Stimulated activated CD4-positive, alpha-beta T cell treated with anti-CD3 and anti-CD28 coated beads, Interleukin-12 subunit alpha, Interleukin-12 subunit beta, amount 100 ng/mL, for 24 hours (primary cell): ENCODE measurements at regions not wholly inside any gene's neighbourhood (a gene's known extent, or its start where the extent isn't known, plus 50 kb on each side); places are given as distances from the start of the nearest gene placed in this dataset.
A peak's percentile ranks its signal among the peaks of the same experiment; 100 is the strongest.
"Not testable (repeated sequence)": the region's sequence is repeated elsewhere in the genome, so short reads cannot be mapped to it uniquely, and the experiment has no call there.

ENCODE experiments used
- DNase-seq, 2 experiments: peaks; one replicate each; pipeline ENCODE4 v3.0.0-alpha.2; 2020; ENCODE audit warnings: low read depth in 2 of 2

DNA sequence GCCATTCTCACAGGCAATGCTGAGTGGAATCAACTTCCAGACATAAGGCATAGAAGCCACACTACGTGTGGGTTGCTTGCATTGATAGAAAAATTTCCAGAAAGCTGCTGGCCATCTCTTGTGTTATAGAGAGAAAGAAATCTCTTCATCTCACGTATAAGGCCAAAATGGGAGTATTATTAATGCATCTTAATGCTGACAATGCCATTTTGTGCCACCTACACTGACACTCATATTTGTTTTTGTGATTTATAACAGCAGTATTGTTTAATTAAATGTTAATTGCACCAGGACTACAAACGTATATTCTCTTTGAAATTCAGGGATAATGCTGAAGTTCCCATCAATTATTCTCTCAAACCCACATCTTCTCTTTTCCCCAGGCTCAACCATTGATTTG, 56.1 kb upstream of the TMEM132D start:
- no peak for DNase-seq

DNA sequence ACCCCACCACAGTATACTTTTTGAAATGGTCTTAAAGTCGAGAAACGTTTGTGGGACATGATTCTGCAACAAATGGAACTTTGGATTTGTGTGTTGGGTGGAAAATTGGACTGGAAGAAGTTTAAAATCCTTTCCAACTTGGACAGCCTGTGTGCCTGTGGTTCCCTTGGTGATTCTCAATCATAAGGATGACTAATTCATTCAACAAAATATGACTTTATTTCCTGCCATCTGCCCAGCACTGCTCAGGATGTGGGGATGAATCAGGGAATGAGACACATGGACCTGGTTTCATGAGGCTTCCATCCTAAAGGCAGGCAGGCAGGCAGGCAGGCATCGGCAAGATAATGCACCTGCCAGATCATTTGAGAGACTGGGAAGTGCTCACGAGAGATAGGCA, 57.3 kb upstream of the TMEM132D start:
- no peak for DNase-seq

- no peak for DNase-seq
Measured at GRCh38 chr12:129961856-129962255, 58.0 kb upstream of the TMEM132D start.

GRCh38 chr12:129964300-129964699, 60.5 kb upstream of the TMEM132D start:
- DNase-seq, result no peak

DNA sequence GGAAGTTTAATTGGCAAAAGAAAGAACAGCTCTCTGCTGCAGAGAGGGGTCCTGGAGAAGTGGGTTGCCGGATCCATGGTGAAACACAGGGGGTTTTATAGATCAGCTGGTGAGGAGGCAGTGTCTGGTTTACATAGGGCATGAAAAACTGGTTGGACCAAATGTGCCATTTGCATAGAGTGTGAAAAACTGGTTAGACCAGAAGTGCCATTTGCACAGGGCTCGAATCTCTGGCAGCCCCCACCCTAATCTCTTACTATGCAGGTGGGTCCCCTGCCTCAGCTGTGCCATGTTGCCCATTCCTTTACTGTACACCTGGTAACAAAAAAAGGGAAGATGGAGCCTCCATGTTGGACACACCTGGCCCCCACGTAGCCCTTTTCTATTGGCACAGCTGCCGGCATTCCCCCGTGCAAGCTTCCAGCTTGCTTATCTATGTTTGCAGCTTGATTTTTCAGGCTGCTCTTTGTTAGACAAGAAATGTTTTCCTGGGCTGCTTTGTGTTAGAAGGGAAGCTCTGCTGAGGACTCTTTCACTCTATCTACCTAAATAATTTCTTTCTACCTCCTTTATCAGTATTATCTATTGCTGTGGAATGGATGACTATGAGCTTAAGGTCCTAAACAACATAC, 61.1 kb upstream of the TMEM132D start:
- DNase-seq, result no peak

DNA sequence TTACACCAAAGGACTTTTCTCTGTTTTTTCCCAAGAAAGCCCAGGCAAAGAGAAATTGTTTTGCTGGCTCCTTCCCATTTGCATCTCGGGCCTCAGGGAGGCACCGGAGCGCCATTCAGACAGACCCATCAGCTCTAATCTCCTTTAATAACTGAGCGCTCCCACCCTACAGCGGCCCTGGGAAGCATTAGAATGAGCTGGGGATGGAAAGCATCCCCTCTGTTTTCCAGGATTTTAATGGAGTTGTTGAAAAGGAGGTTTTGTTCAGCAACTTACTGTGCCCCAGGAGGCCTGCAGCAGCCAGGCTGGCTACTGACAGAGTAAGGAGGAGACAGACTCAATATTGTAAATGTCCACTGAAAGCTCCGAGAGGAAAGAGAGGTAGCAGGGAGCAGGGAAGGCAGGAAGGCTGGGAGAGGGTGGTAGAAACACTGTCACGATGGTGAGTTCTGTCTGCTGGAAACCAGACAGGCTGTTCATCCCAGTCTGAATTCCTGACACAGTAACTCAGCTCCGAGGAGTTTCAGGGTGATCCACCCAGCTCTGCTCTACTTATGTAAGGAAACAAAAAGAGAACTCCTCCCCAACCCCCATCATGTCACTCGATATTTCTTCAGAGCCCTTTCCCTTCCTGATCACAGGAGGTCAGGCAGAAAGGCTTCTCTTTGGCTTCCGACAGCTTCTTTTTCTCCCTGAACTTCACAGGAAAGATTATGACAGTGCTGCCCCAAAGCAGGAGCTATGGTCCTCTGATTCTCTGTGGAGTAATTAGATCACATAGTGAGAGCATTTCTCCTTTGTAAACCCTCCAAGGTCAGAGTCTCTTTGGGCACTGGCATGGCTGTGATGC, 62.5 kb upstream of the TMEM132D start:
- DNase-seq, result no peak

- DNase-seq, result no peak
Measured at GRCh38 chr12:129971721-129972120, 67.9 kb upstream of the TMEM132D start.

DNA sequence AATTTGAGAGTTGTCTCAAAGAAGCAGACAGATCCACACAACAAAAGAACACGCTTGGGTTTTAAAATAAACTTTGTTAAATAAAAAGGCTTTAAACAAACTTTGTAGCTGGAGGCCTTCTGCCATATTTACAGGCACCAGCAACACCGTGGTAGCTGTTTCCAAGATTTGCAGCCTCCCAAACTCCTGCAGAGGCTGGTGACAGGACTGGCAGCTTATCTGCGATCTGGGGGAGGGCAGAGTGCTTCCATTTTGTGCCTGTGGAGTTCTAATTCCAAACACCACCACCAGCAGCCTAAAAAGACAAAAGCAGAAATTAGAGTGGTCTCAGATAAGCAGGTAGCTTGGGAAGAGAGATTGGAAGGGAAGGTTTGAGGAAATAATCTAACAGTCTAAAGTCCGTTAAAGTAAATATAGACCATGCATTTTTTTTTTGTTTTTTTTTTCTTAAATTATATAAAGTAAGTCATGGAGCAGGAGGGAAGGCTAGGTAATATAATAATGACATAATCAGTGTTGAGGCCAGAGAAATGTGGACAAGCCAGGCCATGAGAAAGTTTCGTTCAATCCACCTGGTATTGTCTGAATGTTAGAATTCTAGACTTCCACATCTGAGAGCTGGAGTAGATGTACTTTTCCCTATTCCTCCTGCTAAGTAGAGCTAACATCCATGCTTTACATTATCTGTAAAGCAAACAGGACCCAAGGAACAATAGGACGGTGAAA, 69.6 kb upstream of the TMEM132D start:
- no peak for DNase-seq

- DNase-seq, result no peak
Measured at GRCh38 chr12:129984106-129984505, 80.3 kb upstream of the TMEM132D start.

- DNase-seq, result no peak
Measured at GRCh38 chr12:129987841-129988240, 84.0 kb upstream of the TMEM132D start.

- no peak for DNase-seq
Measured at GRCh38 chr12:129994634-129995033, 90.8 kb upstream of the TMEM132D start.

DNA sequence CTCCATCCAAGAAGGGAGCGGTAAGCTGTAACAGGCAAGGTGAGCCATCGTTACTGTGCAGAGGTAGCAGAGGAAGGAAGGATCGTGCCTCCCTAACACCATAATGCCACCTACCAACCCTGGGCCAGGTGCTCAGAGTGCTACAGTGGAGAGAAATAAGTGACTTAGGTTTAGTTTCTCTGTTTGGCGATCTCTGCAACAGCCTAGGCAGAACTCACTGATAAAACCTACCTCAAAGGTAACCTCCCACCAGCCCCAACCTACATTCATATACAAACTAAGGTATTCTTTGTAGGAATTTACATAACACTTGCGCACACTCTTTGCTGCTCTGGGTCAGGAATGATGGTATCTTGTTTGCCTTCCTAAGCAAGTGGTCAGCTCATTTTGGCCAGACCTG, 93.4 kb upstream of the TMEM132D start:
- DNase-seq, result no peak

DNA sequence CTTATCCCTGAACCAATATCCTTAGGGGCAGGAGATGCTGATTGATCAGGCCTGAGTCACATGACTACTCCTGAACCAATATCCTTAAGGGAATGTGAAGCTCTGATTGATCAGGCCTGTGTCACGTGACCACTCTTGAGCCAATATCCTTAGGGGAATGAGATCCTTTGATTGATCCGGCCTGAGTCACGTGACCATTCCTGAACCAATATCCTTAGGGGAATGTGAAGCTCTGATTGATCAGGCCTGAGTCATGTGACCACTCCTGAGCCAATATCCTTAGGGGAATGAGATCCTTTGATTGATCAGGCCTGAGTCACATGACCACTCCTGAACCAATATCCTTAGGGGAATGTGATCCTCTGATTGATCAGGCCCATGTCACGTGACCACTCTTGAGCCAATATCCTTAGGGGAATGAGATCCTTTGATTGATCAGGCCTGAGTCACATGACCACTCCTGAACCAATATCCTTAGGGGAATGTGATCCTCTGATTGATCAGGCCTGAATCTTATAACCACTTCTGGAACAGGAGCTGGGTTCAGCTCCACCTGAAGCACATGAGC, 100.6 kb upstream of the TMEM132D start:
- not testable (repeated sequence) for DNase-seq

DNA sequence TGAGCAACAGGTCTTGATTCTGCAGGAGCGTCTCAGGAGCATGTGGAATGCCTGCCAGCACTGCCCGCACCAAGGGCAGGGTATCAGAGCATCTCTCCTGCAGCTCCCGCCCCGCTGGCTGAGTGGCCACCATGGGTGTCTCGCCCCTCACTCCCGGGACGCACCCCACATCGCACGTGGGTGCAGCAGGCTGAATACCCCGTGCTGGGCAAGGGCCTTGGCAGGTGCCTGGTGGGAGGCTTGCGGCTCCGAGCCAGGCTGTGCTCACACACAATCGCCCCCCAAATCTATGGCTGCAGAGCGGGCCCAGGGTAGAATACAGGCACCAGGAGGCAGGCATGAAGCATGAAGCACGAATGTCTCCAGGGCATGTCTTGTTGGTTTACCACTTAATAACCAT, 103.9 kb upstream of the TMEM132D start:
- DNase-seq, result no peak

DNA sequence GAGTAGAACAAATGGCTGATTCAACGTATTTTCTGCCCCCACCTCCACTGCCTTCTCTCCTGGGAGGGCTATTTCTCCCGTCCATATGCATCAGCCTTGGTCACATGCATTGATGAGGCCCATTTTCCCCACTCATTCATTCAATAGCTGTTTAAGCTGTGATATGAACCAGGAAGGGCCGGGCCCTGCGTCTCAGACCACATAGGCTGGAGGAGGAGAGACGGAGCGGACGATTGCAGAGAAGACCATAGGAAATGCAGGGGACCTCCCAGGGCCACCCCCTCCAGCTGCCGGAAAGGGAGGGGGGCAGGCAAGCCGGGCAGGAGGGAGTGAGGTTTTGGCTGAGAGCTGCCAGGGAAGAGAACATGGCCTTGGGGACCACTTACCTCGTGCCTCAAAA, 104.4 kb upstream of the TMEM132D start:
- no peak for DNase-seq

DNA sequence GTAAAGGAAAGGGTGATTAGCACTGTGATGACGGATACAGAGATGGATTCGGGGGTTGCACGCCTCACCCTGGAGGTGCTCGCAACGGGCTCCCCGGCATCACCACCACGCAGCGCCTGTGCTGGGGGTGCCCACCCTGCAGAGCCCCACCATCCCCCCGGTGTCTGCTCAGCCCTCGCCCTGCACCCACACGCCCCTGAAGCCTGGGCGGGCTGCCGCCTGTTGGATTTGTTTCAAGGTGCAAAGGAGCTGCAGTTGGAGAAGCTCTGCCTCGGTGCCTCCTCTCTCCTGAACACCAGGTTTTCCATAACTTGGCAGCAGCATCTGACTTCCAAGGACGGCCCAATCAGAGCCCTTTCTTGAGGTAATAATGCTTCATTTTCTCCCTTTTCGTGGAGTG, 106.1 kb upstream of the TMEM132D start:
- DNase-seq, result no peak

DNA sequence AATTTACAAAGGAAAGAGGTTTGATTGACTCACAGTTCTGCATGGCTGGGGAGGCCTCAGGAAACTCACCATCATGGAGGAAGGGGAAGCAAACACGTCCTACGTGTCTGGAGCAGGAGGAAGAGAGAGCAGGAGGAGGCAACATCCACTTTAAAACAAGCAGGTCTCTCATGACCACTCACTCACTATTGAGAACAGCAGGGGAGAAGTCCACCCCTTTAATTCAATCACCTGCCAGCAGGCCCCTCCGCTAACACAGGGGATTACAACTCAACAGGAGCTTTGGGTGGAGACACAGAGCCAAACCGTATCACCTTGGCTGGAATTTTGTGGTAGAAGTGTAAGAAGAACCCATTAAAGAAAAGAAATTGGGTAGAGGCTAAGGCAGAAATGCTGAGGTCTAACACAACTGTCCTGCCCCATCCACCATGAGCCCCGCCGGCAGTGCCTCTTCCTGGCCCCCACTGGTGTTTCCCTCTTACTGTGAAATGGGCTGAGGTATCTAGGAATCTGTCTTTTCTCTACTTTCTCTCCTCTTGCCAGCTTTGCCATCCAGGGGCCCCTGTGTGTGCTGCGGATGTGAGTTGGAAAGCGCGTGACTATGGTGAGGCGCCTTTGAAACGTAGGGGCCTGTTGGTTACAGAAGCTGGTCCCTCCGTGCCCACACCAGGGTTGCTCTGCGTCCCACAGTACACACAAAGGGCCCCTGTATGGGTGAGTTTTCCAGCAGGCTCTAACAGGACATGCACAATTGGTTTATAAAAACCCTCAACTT, 108.0 kb upstream of the TMEM132D start:
- no peak for DNase-seq

GRCh38 chr12:130013771-130014484, 110.1 kb upstream of the TMEM132D start:
- peak in 1 of 2 experiments; percentile 46 for DNase-seq

- DNase-seq, result no peak
Measured at GRCh38 chr12:130014485-130014807, 110.6 kb upstream of the TMEM132D start.

DNA sequence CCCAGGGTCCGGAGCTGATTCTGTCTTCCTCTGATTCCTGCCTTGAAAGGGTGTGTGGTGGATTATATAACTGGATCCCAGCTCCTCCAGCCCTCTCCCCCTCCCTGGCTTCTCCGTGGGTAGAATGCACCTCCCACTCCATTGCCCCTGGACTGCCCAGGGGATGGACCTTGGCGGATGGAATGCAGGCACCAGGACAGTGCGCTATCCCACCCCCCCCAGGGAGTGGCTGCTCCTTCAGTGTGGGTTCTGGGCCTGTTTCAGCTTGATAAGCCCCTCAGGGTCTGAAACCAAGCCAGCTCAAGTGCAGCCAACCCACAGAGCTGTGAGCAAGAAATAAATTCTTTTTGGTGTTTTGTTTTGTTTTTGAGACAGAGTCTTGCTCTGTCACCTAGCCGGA, 112.4 kb upstream of the TMEM132D start:
- no peak for DNase-seq

GRCh38 chr12:130016986-130017385, 113.2 kb upstream of the TMEM132D start:
- no peak for DNase-seq
